ENCODE measurements at regions not wholly inside any gene's neighbourhood (a gene's known extent, or its start where the extent isn't known, plus 50 kb on each side); places are given as distances from the start of the nearest gene placed in this dataset.

GRCh38 chr21:19013916-19014315 is 610.3 kb upstream of the TMPRSS15 start:
- no peaks in the 10 kb centered on the region for H3K36me3 ChIP-seq
- no peaks in the 10 kb centered on the region for H3K27me3 ChIP-seq (replicated peaks; ENCODE audit: insufficient read depth)
- ATAC-seq (ENCODE audit: insufficient number of reproducible peaks, low FRiP score, low read depth) (no peak), DNase-seq (ENCODE audit: low spot score) (no peak)
- H3K27ac ChIP-seq, result no peak overlapping the region
- no peak overlapping the region for H3K4me3 ChIP-seq
- no peaks in the 10 kb centered on the region for H3K9me3 ChIP-seq
- TF ChIP-seq CTCF (IDR thresholded peaks at IDR 0.05), result no peak
- no peaks in the 10 kb centered on the region for H3K4me1 ChIP-seq (ENCODE audit: control insufficient read depth in 1 of 2, low read depth in 2 of 2)

DNA sequence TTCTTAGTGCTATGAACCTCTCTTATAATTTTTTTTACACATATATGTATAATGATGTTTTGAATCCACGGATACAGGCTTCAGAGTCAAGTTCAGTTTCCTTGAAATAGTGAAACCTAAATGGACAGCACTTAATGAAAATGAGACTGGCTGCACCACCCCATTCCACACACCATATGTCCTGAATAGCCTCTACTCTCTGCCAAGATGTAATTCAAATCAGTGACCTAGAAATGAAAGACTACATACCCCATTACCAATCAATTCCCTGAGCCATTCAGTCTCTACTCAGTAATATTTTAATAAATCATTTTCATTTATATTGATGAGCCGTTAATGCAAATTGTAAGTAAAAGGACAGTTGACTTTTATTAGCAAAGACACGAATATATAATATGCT is 614.9 kb upstream of the TMPRSS15 start:
- TF ChIP-seq CTCF (IDR thresholded peaks at IDR 0.05), result no peak
- Histone ChIP-seq H3K27ac (no peak overlapping the region), H3K4me1 (ENCODE audit: control insufficient read depth in 1 of 2, low read depth in 2 of 2) (no peaks in the 10 kb centered on the region), H3K36me3 (no peaks in the 10 kb centered on the region), H3K27me3 (replicated peaks; ENCODE audit: insufficient read depth) (no peaks in the 10 kb centered on the region), H3K9me3 (no peaks in the 10 kb centered on the region), H3K4me3 (no peak overlapping the region)
- DNase-seq (ENCODE audit: low spot score) (no peak), ATAC-seq (ENCODE audit: insufficient number of reproducible peaks, low FRiP score, low read depth) (no peak)

- no peaks in the 10 kb centered on the region for H3K27me3 ChIP-seq (replicated peaks; ENCODE audit: insufficient read depth)
- H3K36me3 ChIP-seq, result no peaks in the 10 kb centered on the region
- ATAC-seq (ENCODE audit: insufficient number of reproducible peaks, low FRiP score, low read depth) (no peak), DNase-seq (ENCODE audit: low spot score) (no peak)
- no peak for TF ChIP-seq CTCF (IDR thresholded peaks at IDR 0.05)
- H3K4me1 ChIP-seq (ENCODE audit: control insufficient read depth in 1 of 2, low read depth in 2 of 2), result no peaks in the 10 kb centered on the region
- no peak overlapping the region for H3K4me3 ChIP-seq
- no peak overlapping the region for H3K27ac ChIP-seq
- no peaks in the 10 kb centered on the region for H3K9me3 ChIP-seq
These were observed 619.4 kb upstream of the TMPRSS15 start for GRCh38 chr21:19022978-19023377.

DNA sequence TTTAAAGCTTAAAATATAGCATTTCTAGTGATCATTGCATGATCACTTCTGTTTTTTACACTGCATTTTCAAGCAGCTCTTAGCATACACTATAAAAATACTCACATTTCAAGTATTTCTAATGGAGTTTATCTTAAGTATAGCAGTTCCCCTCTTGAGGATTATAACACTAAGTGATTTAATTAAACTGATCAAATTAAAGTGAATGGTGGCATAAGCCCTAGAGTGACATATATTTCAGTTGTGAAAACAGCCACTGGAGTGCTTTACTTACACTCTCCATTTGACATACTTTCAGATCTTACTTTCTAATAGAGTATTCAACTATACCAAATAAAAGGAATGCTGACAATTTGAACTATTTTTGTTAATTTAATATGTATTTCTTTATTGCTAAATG is 623.3 kb upstream of the TMPRSS15 start:
- Histone ChIP-seq H3K4me3 (no peak overlapping the region), H3K9me3 (no peaks in the 10 kb centered on the region), H3K27me3 (replicated peaks; ENCODE audit: insufficient read depth) (no peaks in the 10 kb centered on the region), H3K4me1 (ENCODE audit: control insufficient read depth in 1 of 2, low read depth in 2 of 2) (no peaks in the 10 kb centered on the region), H3K36me3 (no peaks in the 10 kb centered on the region), H3K27ac (no peak overlapping the region)
- no peak for TF ChIP-seq CTCF (IDR thresholded peaks at IDR 0.05)
- no peak for ATAC-seq (ENCODE audit: insufficient number of reproducible peaks, low FRiP score, low read depth)
- no peak for DNase-seq (ENCODE audit: low spot score)

DNA sequence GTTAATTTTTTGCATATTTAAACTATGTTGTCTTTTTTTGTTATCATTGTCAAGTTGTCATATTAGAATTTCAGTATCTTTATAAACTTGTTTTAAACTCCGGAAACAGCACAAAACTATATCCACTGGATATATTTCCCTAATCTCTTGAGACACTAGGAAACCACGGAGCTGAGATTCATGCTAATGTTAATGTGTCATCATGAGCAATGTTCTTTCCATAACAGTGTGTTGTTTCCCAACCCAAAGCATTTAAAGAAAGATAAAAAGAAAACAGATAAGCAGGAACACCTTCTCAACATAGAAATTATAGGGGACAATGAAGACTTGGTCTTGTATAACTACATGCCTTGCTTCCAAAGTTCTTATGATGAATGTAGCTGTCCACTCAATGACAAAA is 626.2 kb upstream of the TMPRSS15 start:
- Histone ChIP-seq H3K9me3 (no peaks in the 10 kb centered on the region), H3K4me1 (ENCODE audit: control insufficient read depth in 1 of 2, low read depth in 2 of 2) (no peaks in the 10 kb centered on the region), H3K4me3 (no peak overlapping the region), H3K27me3 (replicated peaks; ENCODE audit: insufficient read depth) (no peaks in the 10 kb centered on the region), H3K36me3 (no peaks in the 10 kb centered on the region), H3K27ac (no peak overlapping the region)
- ATAC-seq (ENCODE audit: insufficient number of reproducible peaks, low FRiP score, low read depth) (no peak), DNase-seq (ENCODE audit: low spot score) (no peak)
- TF ChIP-seq CTCF (IDR thresholded peaks at IDR 0.05), result no peak
